Left lung (tissue), 4 donors: ENCODE measurements at regions not wholly inside any gene's neighbourhood (a gene's known extent, or its start where the extent isn't known, plus 50 kb on each side); places are given as distances from the start of the nearest gene placed in this dataset.

Experiments used
- ATAC-seq: fragments of 200-7000 bp; cut with Tn5 transposase; one replicate; pipeline ENCODE4 v1.9.1; 2020; ENCODE audit warnings: moderate library complexity
- DNase-seq, 4 donors: peaks; one replicate each; pipeline ENCODE4 v3.0.0-alpha.2; 2013 to 2020
- H3K27ac ChIP-seq, 2 donors: fragments of 200-600 bp; sonication (generic) in 1 of 2; one replicate each; pipeline versions ENCODE4 v1.5.0 to v1.8.0; 2020 to 2021
- H3K27me3 ChIP-seq, 2 donors: fragments of 200-600 bp; sonication (generic) in 1 of 2; one replicate each; pipeline versions ENCODE4 v1.5.0 to v1.8.0; 2020 to 2021
- H3K36me3 ChIP-seq, 2 donors: fragments of 200-600 bp; sonication (generic) in 1 of 2; one replicate each; pipeline versions ENCODE4 v1.5.0 to v1.8.0; 2020 to 2021
- H3K4me1 ChIP-seq, 2 donors: fragments of 200-600 bp; one replicate each; pipeline ENCODE4 v1.8.0; 2021
- H3K4me3 ChIP-seq, 2 donors: fragments of 200-600 bp; sonication (generic) in 1 of 2; one replicate each; pipeline versions ENCODE4 v1.5.0 to v1.8.0; 2020 to 2021; ENCODE audit warnings: mild to moderate bottlenecking in 1 of 2
- H3K9me3 ChIP-seq, 2 donors: fragments of 200-600 bp; sonication (generic) in 1 of 2; one replicate each; pipeline versions ENCODE4 v1.5.0 to v1.8.0; 2020 to 2021
- CTCF ChIP-seq, 2 donors: fragments of 200-600 bp; sonication (generic) in 1 of 2; IDR thresholded peaks; one replicate each; pipeline versions ENCODE4 v1.5.0 to v1.8.0; 2021; ENCODE audit warnings: antibody characterized with exemption in 2 of 2
- intact Hi-C, 2 donors: fragments of 100-400 bp; cut with DNase I; formaldehyde crosslinking; loops; one replicate each; pipeline versions ENCODE4 v1.11.2 to v1.14.2; 2022
- donor health status: DM: no; HTN: yes; CAD: no.
- donor health status: DM: no; HTN: no; CAD: no.

- DNase-seq (no peak), ATAC-seq (no peak)
- no peak for TF ChIP-seq CTCF (IDR thresholded peaks at IDR 0.05)
- H3K27me3 ChIP-seq: no peaks in the 10 kb centered on the region
- no peaks in the 10 kb centered on the region for H3K36me3 ChIP-seq
- H3K9me3 ChIP-seq: no peaks in the 10 kb centered on the region
- no peak overlapping the region for H3K4me3 ChIP-seq
- no peaks in the 10 kb centered on the region for H3K4me1 ChIP-seq
- no peak overlapping the region for H3K27ac ChIP-seq
- intact Hi-C loops: no loop called here
Measured at GRCh38 chr3:14352002-14352627, 50.3 kb upstream of the SLC6A6 start.
